GM18873 (cell line): ENCODE measurements at regions not wholly inside any gene's neighbourhood (a gene's known extent, or its start where the extent isn't known, plus 50 kb on each side); places are given as distances from the start of the nearest gene placed in this dataset.

Source experiments
- ATAC-seq: cut with Tn5 transposase; IDR thresholded peaks from one replicate; pipeline ENCODE4 v1.9.1; 2021; ENCODE audit warnings: mild to moderate bottlenecking, moderate library complexity, moderate number of reproducible peaks; ENCODE audit not compliant: unreplicated experiment, low FRiP score

DNA sequence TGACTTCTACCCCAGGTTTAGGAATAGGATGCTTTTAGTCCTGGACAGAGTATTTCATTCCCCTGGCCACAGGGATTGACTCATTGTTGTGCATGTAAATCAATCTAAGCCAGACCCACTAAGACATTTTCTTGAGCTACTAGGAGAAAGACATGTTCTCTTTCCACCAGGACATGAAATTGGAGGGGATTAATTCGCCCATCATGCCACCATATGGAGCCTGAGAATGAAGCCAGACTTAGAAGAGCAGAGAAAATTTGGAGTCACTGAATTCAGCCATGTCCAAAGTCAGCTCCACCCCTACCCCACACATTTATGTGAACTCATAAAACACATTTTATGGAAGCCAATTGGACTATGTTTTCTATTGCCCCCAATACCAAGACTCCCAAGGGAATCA, 322.5 kb downstream of the NFIB start:
- no peak for ATAC-seq

GRCh38 chr9:13990994-13991393, 322.9 kb downstream of the NFIB start:
- no peak for ATAC-seq

- ATAC-seq, result no peak
These were observed 323.6 kb downstream of the NFIB start for GRCh38 chr9:13990331-13990730.

DNA sequence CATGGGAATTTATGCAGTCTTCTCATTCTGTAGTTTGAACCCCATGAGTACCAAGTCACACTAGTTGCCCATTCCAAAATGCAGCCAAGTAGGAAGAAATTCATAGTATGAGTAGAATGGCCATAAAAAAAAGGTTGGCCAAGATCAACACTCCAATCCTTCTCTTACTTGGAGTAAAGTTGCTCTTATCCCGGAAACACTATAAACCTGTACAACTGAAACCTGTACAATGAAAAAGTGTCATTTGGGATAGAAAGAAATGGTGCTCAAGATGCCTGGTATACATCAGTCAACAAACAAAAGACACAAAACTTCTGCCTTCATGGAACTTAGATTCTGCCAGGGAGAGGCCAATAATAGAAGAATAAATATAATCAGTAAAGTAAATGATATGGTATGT, 325.0 kb downstream of the NFIB start:
- no peak for ATAC-seq

GRCh38 chr9:13983607-13984006, 330.3 kb downstream of the NFIB start:
- no peak for ATAC-seq

GRCh38 chr9:13979941-13980318, 334.0 kb downstream of the NFIB start:
- ATAC-seq, result no peak

DNA sequence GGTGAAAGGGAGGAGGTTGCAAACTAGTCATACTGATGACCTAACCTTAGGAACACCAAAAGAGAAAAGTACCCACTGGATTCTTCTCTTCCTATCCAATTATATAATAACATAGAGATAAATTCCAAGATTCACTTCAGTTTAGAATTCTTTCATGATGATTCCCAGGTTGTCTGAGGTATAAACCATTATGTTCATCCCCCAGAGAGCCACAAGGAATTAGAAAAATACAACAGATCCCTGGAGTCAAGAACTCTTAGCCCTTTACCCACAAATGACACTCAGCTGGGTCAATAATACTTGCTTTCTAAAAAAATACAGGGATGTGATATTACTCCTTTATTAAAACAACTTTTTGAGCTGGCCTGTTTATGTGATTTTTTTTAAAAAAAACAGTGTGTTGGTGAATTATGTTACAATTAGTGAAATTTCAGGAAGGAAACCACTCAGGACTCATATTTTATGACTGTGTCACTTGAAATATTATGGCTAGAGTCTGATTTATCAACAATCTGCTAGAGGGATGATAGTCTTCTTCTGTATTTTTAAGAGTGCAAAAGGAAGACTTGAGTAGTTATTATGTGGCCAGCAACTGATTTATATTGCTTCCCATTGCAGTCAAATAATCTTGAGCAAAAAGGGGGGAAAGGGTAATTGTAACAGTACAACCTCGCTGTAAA, 338.2 kb downstream of the NFIB start:
- no peak for ATAC-seq

DNA sequence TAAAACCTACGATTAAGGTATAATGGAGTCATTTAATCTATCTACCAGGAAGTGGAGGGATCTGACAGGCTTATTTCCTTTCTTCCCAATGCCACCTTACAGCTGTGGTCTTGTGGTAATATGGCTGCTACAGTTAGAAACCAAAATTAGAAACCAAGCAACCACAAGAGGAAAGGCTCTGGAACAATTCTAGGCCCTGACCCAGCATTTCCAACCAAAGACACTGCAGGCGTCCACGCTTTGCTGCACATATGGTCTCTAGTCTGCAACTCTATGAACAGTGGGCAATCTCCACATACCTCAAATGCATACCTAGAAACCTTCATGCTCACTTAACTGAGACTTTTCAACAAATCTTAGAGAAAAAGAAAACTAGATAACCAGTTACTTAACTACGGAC, 339.1 kb downstream of the NFIB start:
- no peak for ATAC-seq

- no peak for ATAC-seq
These were observed 341.8 kb downstream of the NFIB start for GRCh38 chr9:13971966-13972655.

DNA sequence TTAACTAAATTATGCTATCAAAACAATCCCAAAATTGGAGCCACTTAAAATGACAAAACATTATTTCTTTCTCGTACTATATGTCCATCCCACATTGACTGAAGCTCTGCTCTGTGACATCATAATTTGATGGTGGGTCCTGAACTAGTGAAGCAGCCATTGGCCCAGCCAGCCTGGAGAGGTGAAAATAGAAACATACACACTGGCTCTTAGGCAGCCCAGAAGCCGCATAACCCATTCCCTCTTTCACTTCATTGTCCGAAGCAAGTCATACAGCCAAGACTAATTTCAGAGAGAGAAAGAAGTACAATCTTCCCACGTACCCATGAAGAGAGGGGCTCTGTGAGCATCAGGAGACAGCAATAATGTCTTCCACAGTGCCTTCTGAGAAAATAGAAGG, 342.5 kb downstream of the NFIB start:
- no peak for ATAC-seq

GRCh38 chr9:13970426-13970825, 343.5 kb downstream of the NFIB start:
- no peak for ATAC-seq

GRCh38 chr9:13970018-13970417, 343.9 kb downstream of the NFIB start:
- no peak for ATAC-seq

DNA sequence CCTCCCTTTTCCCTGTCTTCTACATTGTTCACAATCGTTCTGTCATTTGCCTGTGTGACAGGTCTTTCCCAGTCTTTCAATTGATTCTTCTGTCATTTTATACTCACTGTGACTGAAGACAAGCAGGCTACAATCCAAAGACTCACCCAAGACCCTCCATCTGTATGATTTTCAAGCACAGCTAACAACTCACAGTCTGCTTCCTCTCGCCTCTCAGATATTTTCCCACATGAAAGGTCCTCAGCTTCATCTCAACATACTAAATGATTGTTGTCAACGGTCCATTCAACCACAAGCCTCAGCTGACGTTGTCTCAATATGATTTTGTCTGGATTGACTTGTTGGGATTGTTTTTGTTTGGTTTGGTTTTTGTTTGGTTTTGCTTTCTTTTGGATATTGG, 346.5 kb downstream of the NFIB start:
- ATAC-seq, result no peak

GRCh38 chr9:13967011-13967410, 346.9 kb downstream of the NFIB start:
- ATAC-seq, result no peak

DNA sequence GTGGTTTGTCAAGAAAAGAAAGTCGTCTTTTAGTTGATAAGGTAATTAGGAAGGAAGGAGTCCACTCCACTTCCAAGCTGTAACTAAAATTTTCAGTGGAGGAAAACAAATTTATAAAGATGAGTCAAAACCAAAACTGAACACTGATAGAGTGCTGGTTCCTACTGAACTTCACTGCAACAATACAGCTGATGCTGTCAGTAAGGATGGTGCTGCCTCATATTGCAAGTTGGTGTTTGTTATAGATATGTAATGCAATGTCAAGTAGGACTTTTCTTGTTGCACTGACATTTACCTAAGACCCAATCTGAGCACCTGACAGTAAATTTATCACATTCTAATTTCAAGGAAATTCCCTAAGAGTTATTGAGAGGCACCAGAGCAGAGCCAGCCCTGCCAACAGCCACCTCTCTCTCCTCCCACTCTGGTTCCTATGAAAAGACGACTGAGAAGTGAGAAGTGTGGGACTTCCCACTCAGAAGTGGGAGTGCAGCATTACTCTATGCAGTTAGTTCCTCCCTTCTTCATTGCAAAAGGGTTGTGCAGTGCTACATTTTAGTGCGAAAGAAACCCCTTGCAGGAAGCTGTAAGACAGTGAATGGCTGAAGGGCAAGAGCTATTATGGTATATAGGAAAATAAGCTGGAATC, 350.8 kb downstream of the NFIB start:
- no peak for ATAC-seq

- no peak for ATAC-seq
These were observed 351.9 kb downstream of the NFIB start for GRCh38 chr9:13962006-13962405.

DNA sequence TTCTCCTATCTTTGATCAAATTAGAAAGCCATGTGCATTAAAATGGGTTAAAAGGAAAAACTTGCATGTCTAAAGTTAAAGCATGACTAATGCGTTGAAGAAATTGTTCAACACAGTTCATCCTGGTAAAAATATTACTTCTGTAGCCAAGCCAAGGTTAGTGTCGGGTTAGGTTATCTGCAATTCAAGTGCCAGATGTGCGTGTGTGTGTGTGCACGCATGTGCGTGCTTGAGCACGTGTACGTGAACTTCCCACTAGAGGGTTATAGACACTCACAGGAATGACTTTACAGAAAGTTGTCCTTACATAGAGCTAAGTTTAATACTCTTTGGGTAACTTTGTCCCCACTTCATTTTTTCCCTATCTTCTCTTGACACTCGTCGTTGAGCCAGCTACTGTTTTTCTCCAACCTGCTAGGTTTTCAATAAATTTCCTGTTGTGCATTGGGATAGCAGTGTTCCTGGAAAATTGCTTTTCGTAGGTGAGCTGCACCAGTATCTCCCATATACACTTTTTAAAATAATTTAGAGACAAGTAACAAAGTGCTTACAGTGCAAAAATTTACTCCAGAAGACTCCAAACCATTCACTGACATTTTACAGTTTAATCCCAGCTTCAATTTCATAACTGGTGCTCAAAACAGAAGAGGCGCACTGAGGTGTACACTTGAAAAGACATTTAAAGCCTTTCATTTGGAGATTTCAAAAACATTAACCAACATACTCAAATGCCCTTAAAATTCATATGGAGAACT, 353.8 kb downstream of the NFIB start:
- no peak for ATAC-seq

DNA sequence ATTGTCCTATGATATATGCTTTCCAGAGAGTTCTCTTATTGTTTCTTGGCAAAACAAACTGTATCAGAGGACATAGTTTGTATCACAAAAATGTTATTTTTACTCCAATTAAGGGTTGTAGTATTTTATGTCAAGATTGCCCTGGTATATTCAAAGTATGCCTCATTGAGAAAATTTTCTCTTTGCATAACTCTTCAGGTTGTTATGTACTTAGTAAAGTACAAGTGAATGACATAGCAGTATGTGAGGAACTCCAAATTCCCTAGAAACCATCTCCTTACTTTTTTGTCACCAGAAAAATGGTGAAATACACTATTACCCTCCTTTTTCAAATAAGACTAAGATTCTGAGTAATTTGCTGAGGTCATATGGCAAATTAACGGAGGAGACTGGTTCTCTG, 355.3 kb downstream of the NFIB start:
- ATAC-seq, result no peak

DNA sequence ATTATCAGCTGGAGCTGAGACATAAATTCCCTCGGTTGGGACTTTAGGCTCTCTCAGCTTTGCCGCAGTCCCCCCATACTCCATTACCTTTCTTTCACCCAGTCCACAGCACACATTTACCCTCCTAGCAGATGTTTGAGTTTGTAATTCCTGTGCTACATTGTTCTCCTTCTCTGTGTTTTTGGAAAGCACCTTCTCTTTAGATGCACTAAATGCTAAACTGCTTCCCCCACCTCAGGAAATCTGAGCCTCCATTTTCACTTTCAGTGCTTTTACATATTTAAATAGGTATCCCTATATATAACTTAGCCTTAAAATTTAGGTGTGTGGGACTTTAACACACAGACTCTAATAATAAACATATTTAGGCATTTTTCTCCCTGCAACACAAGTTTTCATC, 356.9 kb downstream of the NFIB start:
- no peak for ATAC-seq

- no peak for ATAC-seq
These were observed 357.8 kb downstream of the NFIB start for GRCh38 chr9:13956107-13956506.

GRCh38 chr9:13952906-13953305, 361.0 kb downstream of the NFIB start:
- ATAC-seq, result no peak
